Right lobe of liver (tissue), 6 donors: ENCODE measurements at regions not wholly inside any gene's neighbourhood (a gene's known extent, or its start where the extent isn't known, plus 50 kb on each side); places are given as distances from the start of the nearest gene placed in this dataset.

Experiments
- ATAC-seq, 4 donors: fragments of 200-7000 bp; cut with Tn5 transposase; one replicate each; pipeline ENCODE4 v1.9.1; 2020; ENCODE audit warnings: mild to moderate bottlenecking in 4 of 4, moderate library complexity in 4 of 4
- DNase-seq, 3 donors: peaks; one replicate each; pipeline ENCODE4 v3.0.0-alpha.2; 2020
- H3K27ac ChIP-seq, 3 donors: fragments of 200-600 bp; one replicate each; pipeline ENCODE4 v1.8.0; 2022
- H3K27me3 ChIP-seq, 2 donors: fragments of 200-600 bp; one replicate each; pipeline ENCODE4 v1.8.0; 2022
- H3K36me3 ChIP-seq, 4 donors: fragments of 200-600 bp; sonication (generic) in 1 of 4; one replicate each; pipeline versions ENCODE4 v1.5.1 to v1.8.0; 2017 to 2022; ENCODE audit warnings: control low read depth in 1 of 4
- H3K4me1 ChIP-seq, 4 donors: fragments of 200-600 bp; sonication (generic) in 1 of 4; one replicate each; pipeline versions ENCODE4 v1.5.1 to v1.8.0; 2017 to 2022; ENCODE audit warnings: control low read depth in 1 of 4
- H3K4me3 ChIP-seq, 3 donors: fragments of 200-600 bp; one replicate each; pipeline ENCODE4 v1.8.0; 2022
- H3K9me3 ChIP-seq, 4 donors: fragments of 200-600 bp; sonication (generic) in 1 of 4; one replicate each; pipeline versions ENCODE4 v1.5.1 to v1.8.0; 2017 to 2022; ENCODE audit warnings: control low read depth in 1 of 4
- POLR2A ChIP-seq: fragments of 450-650 bp; IDR thresholded peaks from one replicate; pipeline ENCODE4 v1.6.1; 2017; ENCODE audit warnings: antibody characterized with exemption, mild to moderate bottlenecking
- WGBS: methylation state at CpG from one replicate; pipeline ENCODE4 v1.1.6; 2018; ENCODE audit warnings: low coverage, low lambda C conversion rate; ENCODE audit not compliant: insufficient coverage; ENCODE audit errors: missing lambda C conversion rate; 5-methylcytosine and 5-hydroxymethylcytosine counted together
- intact Hi-C, 2 donors: fragments of 100-400 bp; cut with DNase I; formaldehyde crosslinking; loops; one replicate each; pipeline versions ENCODE4 v1.11.2 to v1.14.1; 2022
- TF ChIP-seq, protein P1 (sequence below), 4 donors: fragments of 200-600 bp in 3 of 4; fragments of 450-650 bp in 1 of 4; IDR thresholded peaks; one replicate each; pipeline versions ENCODE4 v1.5.1 to v1.8.0; 2016 to 2022; ENCODE audit warnings: antibody characterized with exemption in 4 of 4, mild to moderate bottlenecking in 2 of 4
- donor health status: DM: no; HTN: yes; CAD: no.
- donor health status: DM: no; HTN: no; CAD: no.
- donor health status: DM: no; HTN: no; CAD: no.
- donor health status: DM: no; HTN: yes; CAD: no.
- donor health status: DM: no; HTN: yes; CAD: no.

DNA sequence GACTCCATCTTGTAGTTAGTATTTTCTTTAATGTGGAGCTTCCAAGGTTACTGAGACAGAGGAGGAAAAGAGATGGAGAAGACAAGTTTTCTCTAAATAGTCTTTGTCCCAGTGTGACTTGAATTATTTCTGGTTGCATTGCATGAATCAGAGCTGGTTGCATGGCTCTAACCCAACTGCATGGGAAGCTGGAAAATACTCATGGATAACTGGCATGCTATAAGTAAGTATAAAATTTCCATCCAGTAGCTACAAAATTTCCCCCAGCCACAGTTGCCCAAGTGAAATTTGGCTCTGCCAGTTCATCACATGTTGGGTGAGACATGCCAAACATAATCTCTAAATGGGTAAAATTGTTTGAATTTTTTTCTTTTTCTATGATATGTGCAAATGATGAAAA is 1161.5 kb downstream of the CDH11 start:
- no peak for TF ChIP-seq POLR2A
- H3K4me1 ChIP-seq: no peaks in the 10 kb centered on the region
- H3K36me3 ChIP-seq: no peaks in the 10 kb centered on the region
- ATAC-seq (no peak), DNase-seq (no peak)
- H3K27ac ChIP-seq: no peak overlapping the region
- intact Hi-C loops: no loop called here
- no peak overlapping the region for H3K4me3 ChIP-seq
- no peaks in the 10 kb centered on the region for H3K27me3 ChIP-seq
- H3K9me3 ChIP-seq: no peaks in the 10 kb centered on the region

DNA sequence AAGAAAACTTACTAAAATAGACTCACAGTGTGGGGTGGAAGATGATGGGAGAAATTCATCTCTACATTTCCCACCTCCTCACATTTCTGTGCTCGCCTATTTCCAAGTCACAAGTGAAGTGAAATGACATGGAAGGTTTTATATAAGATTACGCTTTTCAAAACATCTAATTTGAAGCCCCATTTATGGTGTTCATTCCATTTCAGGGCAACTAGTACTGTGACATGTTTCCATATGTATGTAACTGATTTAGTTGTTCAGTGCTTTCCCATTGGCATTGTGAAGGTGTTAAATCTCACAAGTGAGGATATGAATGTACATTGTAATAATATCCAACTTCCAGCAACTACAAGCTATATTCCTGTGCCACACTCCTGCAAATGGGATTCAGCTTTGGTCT is 1174.8 kb downstream of the CDH11 start:
- intact Hi-C loops: no loop called here
- 72% methylated on average over 2 of the region's 2 CpGs for WGBS
- H3K9me3 ChIP-seq: no peaks in the 10 kb centered on the region

DNA sequence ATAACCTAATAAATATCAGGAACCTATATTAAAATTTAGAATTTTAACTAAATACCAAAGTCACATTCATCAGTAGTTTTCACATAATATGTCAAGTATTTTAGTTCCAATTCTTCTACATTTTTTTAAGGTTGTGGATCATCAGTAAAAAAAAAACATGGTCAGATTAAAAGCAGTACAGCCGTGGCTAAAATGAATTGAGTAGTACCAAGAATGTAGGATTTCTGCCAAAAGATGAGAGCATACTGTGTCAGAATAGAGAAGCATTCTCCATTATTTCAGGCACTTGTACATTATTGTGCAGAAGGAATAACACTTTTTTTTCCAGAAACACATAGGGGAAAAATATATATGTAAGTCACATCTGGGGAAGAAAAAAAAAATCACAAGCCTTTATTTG is 1176.1 kb downstream of the CDH11 start:
- H3K36me3 ChIP-seq: no peaks in the 10 kb centered on the region
- ATAC-seq (no peak), DNase-seq (no peak)
- intact Hi-C loops: no loop called here
- 44% methylated on average over 1 of the region's 1 CpG for WGBS
- no peaks in the 10 kb centered on the region for H3K27me3 ChIP-seq
- no peaks in the 10 kb centered on the region for H3K9me3 ChIP-seq
- no peak overlapping the region for H3K4me3 ChIP-seq
- H3K4me1 ChIP-seq: no peaks in the 10 kb centered on the region
- TF ChIP-seq, protein P1, sequence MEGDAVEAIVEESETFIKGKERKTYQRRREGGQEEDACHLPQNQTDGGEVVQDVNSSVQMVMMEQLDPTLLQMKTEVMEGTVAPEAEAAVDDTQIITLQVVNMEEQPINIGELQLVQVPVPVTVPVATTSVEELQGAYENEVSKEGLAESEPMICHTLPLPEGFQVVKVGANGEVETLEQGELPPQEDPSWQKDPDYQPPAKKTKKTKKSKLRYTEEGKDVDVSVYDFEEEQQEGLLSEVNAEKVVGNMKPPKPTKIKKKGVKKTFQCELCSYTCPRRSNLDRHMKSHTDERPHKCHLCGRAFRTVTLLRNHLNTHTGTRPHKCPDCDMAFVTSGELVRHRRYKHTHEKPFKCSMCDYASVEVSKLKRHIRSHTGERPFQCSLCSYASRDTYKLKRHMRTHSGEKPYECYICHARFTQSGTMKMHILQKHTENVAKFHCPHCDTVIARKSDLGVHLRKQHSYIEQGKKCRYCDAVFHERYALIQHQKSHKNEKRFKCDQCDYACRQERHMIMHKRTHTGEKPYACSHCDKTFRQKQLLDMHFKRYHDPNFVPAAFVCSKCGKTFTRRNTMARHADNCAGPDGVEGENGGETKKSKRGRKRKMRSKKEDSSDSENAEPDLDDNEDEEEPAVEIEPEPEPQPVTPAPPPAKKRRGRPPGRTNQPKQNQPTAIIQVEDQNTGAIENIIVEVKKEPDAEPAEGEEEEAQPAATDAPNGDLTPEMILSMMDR (IDR thresholded peaks at IDR 0.05): no peak
- no peak for TF ChIP-seq POLR2A
- H3K27ac ChIP-seq: no peak overlapping the region

More for the DNA sequence above, 1174.8 kb downstream of the CDH11 start:
- ATAC-seq: no peak
- no peak for DNase-seq
- TF ChIP-seq POLR2A: no peak
- TF ChIP-seq, protein P1 (IDR thresholded peaks at IDR 0.05): no peak
- no peaks in the 10 kb centered on the region for H3K4me1 ChIP-seq
- no peak overlapping the region for H3K4me3 ChIP-seq
- no peaks in the 10 kb centered on the region for H3K27me3 ChIP-seq
- H3K36me3 ChIP-seq: no peaks in the 10 kb centered on the region
- no peak overlapping the region for H3K27ac ChIP-seq

DNA sequence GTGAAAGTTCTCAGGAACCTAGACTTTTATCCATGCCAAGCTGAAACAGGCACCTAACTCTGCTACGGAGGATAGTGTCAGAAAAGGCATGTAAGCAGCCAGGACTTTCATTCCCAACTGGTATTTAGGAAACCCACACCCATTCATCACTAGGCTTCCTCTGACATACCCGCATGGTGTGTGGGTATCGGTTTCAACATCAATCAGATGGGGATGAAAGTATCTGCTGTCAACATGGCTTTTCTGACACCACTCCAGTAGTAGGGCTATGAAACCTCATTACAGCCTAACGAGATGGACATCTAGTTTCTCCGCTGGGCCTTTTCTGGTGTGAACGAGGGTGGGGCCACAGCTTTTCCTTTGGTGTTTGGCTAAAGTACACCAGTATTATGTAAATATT is 1178.3 kb downstream of the CDH11 start:
- ATAC-seq (no peak), DNase-seq (no peak)
- no peaks in the 10 kb centered on the region for H3K4me1 ChIP-seq
- TF ChIP-seq, protein P1 (IDR thresholded peaks at IDR 0.05): no peak
- TF ChIP-seq POLR2A: no peak
- H3K36me3 ChIP-seq: no peaks in the 10 kb centered on the region
- no peak overlapping the region for H3K27ac ChIP-seq
- no peaks in the 10 kb centered on the region for H3K27me3 ChIP-seq
- intact Hi-C loops: no loop called here
- 63% methylated on average over 6 of the region's 6 CpGs for WGBS
- H3K9me3 ChIP-seq: no peaks in the 10 kb centered on the region
- no peak overlapping the region for H3K4me3 ChIP-seq

DNA sequence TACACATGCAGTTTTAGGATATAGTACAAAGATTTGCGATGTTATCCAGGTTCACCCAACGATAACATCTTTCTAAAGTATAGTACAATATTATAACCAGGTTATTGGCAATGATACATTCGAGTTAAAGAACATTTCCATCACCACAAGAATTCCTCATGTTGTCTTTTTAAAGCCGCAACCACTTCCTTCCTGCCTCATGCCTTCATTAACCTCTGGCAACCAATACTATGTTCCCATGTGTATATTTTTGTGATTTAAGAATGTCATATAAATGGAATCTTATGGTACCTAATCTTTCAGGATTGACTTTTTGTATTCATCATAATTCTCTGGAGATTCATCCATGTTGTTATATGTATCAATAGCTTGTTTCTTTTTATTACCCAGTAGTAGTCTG is 1183.2 kb downstream of the CDH11 start:
- Histone ChIP-seq H3K4me3 (no peak overlapping the region), H3K36me3 (no peaks in the 10 kb centered on the region), H3K27ac (no peak overlapping the region), H3K27me3 (no peaks in the 10 kb centered on the region), H3K9me3 (no peaks in the 10 kb centered on the region), H3K4me1 (no peaks in the 10 kb centered on the region)
- DNase-seq (no peak), ATAC-seq (no peak)
- no peak for TF ChIP-seq POLR2A
- intact Hi-C loops: no loop called here
- WGBS: 50% methylated on average over 4 of the region's 4 CpGs

DNA sequence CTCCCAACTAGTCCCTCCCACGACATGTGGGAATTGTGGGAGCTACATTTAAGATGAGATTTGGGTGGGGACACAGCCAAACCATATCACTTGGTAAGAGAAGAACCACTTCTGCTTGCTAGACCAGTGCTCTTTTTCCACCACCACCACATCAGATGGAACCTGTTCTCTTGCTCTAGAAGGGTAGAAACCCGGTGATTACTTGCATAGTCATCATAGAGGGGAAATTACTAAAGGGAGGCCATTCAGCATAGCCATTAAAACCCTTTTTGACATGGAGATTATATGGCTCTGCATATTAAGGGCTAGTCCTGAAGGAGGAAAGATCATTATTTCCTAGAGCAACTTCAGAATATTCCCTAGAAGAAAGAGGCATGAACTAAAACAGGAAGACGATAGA is 1188.0 kb downstream of the CDH11 start:
- WGBS: 29% methylated on average over 3 of the region's 3 CpGs
- H3K27me3 ChIP-seq: no peaks in the 10 kb centered on the region
- intact Hi-C loops: no loop called here

More for the DNA sequence above, 1188.0 kb downstream of the CDH11 start:
- no peak for DNase-seq
- Histone ChIP-seq H3K4me1 (no peaks in the 10 kb centered on the region), H3K9me3 (peaks cover 0 to 3% (median 0%) of the 10 kb centered on the region in 4 donors), H3K4me3 (no peak overlapping the region), H3K36me3 (no peaks in the 10 kb centered on the region), H3K27ac (no peak overlapping the region)
- no peak for ATAC-seq
- no peak for TF ChIP-seq POLR2A
- TF ChIP-seq, protein P1 (IDR thresholded peaks at IDR 0.05): no peak
